ENCODE measurements at regions not wholly inside any gene's neighbourhood (a gene's known extent, or its start where the extent isn't known, plus 50 kb on each side); places are given as distances from the start of the nearest gene placed in this dataset.

- no peak for TF ChIP-seq ZNF668 (CRISPR knock-in tag; IDR thresholded peaks at IDR 0.05)
- TF ChIP-seq JUND (IDR thresholded peaks at IDR 0.05; ENCODE audit: borderline replicate concordance, low read depth, low read length) = peak; percentile 47; the same call in 1 of the 2 replicates
- TF ChIP-seq JUND (tag; IDR thresholded peaks at IDR 0.05; ENCODE audit: borderline replicate concordance, low read depth, low read length) = peak; percentile 76; the same call in 2 of the 3 replicates
- TF ChIP-seq MTA2 (IDR thresholded peaks at IDR 0.05; ENCODE audit: low read depth) = peak; percentile 75
- TF ChIP-seq STAT5A (IDR thresholded peaks at IDR 0.05; ENCODE audit: borderline replicate concordance, low read length) = peak; percentile 63
- peak; percentile 54; the same call in 1 of the 2 replicates for TF ChIP-seq PKNOX1 (IDR thresholded peaks at IDR 0.05)
- TF ChIP-seq CREB5 (CRISPR knock-in tag; IDR thresholded peaks at IDR 0.05) = no peak
- TF ChIP-seq RBM34 (IDR thresholded peaks at IDR 0.05; ENCODE audit: borderline replicate concordance, insufficient read depth, low read length) = no peak
- no peak for TF ChIP-seq ZNF184 (CRISPR knock-in tag; IDR thresholded peaks at IDR 0.05)
- TF ChIP-seq ZKSCAN8 (CRISPR knock-in tag; IDR thresholded peaks at IDR 0.05) = no peak; the same call in 1 of the 2 replicates
- no peak for TF ChIP-seq RFX7 (CRISPR knock-in tag; IDR thresholded peaks at IDR 0.05)
- no peak for TF ChIP-seq E2F3 (CRISPR knock-in tag; IDR thresholded peaks at IDR 0.05)
- TF ChIP-seq ELF4 (CRISPR knock-in tag; IDR thresholded peaks at IDR 0.05) = peak; percentile 87
- no peak for TF ChIP-seq ZNF512 (tag; IDR thresholded peaks at IDR 0.05)
- no peak for TF ChIP-seq MYNN (IDR thresholded peaks at IDR 0.05)
- no peak for TF ChIP-seq MYNN (CRISPR knock-in tag; IDR thresholded peaks at IDR 0.05)
- TF ChIP-seq KLF1 (tag; IDR thresholded peaks at IDR 0.05) = no peak
- no peak for TF ChIP-seq ERF (CRISPR knock-in tag; IDR thresholded peaks at IDR 0.05)
- TF ChIP-seq TAF9B (IDR thresholded peaks at IDR 0.05; ENCODE audit: partially characterized antibody) = no peak
- TF ChIP-seq ZNF511 (CRISPR knock-in tag; IDR thresholded peaks at IDR 0.05) = no peak
- no peak for TF ChIP-seq ZNF586 (CRISPR knock-in tag; conservative IDR thresholded peaks at IDR 0.05)
- TF ChIP-seq RFX1 (IDR thresholded peaks at IDR 0.05) = no peak
- no peak for TF ChIP-seq HMGN3 (IDR thresholded peaks at IDR 0.05; ENCODE audit: borderline replicate concordance, extremely low read depth, insufficient read length, low read depth, low read length)
- TF ChIP-seq SRSF9 (IDR thresholded peaks at IDR 0.05; ENCODE audit: borderline replicate concordance, low read depth, low read length) = no peak
- peak; percentile 94 for TF ChIP-seq SOX6 (IDR thresholded peaks at IDR 0.05)
- no peak for TF ChIP-seq SAFB (IDR thresholded peaks at IDR 0.05; ENCODE audit: borderline replicate concordance, low read depth, low read length)
- no peak for TF ChIP-seq HDGF (IDR thresholded peaks at IDR 0.05)
- TF ChIP-seq DMBX1 (CRISPR knock-in tag; IDR thresholded peaks at IDR 0.05; ENCODE audit: borderline replicate concordance) = peak; percentile 53; the same call in 1 of the 2 replicates
- TF ChIP-seq TARDBP (IDR thresholded peaks at IDR 0.05) = no peak
Observed at GRCh38 chr5:77881528-77881927, 105.4 kb upstream of the TBCA start (continued).
